ENCODE measurements at regions not wholly inside any gene's neighbourhood (a gene's known extent, or its start where the extent isn't known, plus 50 kb on each side); places are given as distances from the start of the nearest gene placed in this dataset.

DNA sequence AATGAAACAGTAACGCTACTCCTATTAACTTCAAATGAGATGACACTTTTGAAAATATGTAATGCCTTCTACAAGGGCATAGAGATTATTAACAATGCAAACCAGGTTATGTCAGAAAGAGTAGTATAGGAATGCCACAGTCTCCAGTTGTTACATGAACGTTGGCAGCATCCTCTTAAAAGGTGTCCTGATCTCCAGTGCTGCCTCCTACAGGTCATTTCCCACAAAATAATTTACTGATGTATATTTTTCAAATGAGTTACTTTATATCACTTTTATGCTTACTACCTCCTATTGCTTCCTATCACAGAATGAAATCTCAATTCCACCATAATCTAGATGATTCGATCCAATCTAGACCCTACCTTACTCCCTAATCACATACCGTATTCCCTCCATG is 195.2 kb upstream of the EPHA5 start:
- in situ Hi-C loops (cut with HindIII; ENCODE audit: low sequenced_read_pairs): no loop called here

DNA sequence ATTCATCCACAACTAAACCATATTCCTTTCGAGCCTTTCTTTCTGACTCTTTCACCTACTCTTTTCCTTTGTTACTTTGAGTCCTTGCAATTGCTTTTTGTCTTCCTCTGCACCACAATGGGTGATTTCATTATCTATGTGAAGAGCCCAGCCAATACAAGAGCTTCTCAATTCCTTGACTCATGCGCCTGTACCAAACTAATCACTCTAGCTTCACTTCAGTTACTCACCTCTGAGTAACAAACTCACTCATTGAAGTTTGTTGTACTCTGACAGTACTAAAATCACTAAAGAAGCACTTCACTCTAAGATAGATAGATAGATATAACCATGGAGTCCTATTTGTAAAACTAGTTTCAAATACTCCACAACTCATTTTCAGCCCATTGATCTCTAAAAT is 191.7 kb upstream of the EPHA5 start:
- in situ Hi-C loops (cut with HindIII; ENCODE audit: low sequenced_read_pairs): no loop called here

DNA sequence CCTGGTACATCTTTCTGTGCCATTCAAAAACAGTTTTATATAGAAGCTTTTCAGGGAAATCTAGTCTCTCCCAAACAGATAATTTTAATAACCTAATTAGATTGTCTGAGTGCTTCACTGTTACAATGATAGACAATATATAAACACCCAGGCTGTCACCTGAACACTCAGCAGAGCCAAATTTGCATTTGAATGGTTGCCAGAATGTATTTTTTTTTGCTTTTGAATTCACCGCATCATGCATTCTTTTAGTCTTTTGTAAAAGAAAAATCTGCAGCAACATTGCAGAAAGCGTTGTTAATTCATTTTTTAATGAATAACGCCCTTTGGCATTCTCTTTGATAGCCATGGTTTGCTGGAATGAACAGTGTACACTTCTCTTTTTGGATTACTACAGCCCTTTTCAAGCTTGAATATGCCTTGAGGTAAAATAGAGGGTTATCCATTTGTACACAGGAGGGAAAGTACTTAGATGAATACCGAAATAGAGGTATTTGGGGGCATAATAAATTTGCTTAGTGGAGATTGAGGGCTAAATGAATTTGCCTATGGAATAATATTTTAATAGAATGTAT is 175.0 kb upstream of the EPHA5 start:
- in situ Hi-C loops (cut with HindIII; ENCODE audit: low sequenced_read_pairs): no loop called here

DNA sequence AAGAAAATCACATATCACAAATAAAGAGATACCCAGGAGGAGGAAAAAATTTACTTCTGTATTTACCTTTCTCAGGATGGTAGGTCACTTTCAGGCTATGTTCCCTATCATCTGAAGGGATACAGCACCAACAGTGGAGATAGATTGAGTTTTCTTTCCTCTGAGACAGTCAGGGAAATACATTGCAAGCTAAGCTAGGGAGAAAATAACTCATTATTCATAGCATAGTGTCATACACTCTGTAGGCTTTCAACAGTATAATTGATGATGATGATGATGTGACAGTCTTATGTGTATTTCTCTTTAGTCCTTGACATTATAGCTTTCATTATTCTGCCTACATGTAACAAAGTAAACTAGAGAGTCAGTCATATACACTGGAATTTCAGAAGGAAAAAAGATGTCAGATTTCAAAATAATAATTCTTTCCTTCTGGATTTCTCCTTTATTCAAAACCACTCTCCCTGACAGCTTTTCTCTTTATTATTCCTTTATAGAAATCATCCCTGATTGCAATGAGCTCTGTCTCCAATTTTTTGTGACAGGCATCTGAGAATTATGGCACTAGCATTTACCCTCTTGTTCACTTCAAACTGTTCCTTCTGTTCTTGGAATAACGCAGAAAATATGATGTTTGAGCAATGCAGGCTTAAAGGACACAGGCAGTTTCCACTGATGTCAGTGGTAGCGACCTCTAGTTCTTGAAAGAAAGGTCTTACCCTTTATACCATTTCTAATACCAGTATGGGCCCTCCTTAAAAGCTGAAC is 169.1 kb upstream of the EPHA5 start:
- in situ Hi-C loops (cut with HindIII; ENCODE audit: low sequenced_read_pairs): no loop called here

DNA sequence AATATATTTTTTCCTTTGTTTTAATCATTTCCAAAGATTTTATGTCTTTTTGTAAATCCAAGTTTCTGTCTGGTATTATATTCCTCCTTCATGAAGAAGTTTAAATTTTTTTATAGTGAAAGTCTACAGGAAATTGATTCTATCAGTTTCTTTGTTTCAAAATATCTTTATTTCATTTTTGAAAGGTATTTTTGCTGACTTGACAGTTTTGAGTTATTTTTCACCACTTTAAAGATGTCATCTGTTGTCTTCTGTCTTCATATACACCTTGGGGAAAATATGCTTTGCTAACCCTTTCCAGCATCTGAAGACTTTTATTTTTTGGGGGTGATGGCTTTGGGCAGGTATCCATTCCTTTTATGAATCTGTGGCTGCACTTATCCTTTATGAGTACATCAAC is 164.4 kb upstream of the EPHA5 start:
- in situ Hi-C loops (cut with HindIII; ENCODE audit: low sequenced_read_pairs): no loop called here

DNA sequence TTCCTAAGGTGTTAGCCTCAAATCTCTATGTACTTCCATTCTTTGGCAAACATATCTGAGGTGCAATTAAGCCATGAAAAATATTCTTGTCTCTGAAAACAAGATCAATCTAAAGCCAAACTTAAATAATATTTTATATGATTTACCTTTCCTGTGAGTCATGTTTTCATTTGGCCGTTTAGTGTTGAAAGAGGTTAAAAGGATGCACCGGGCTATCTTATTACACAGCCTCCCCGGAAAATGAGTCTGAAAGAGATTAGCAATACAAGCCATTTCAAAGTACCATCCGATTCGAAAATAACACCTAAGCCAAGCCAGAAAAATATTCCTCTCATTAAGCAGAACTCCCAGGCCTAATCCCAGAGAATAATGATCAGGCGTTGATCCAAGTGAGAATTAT is 161.5 kb upstream of the EPHA5 start:
- in situ Hi-C loops (cut with HindIII; ENCODE audit: low sequenced_read_pairs): no loop called here

DNA sequence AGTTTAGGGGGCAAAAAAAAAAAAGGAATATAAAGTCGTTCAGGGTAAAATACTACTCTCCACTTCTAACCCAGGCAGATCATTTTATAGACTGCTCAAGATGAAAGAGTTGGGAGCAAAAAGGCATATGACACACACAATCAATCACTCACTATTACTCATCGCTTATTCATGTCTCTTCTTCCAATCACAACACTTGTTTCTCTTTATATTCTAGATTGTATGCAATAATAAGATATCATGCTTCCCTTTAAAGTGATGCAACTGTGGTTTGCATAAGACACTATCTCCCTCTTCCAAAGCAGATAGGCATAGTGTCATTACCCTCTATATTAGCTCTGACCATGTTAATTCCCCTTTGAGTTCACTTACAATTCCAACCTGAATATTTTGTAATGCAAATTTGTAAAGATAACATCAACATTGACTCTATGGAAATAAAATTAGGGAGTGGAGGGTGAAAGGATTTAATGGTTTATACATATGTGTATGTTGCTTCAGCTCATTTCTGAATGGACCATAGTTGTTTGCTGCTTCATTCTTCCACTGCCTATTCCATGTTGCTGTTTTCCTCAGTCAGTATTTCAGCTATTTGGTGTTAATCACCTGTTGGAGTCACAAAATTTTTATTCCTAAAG is 154.9 kb upstream of the EPHA5 start:
- in situ Hi-C loops (cut with HindIII; ENCODE audit: low sequenced_read_pairs): no loop called here

DNA sequence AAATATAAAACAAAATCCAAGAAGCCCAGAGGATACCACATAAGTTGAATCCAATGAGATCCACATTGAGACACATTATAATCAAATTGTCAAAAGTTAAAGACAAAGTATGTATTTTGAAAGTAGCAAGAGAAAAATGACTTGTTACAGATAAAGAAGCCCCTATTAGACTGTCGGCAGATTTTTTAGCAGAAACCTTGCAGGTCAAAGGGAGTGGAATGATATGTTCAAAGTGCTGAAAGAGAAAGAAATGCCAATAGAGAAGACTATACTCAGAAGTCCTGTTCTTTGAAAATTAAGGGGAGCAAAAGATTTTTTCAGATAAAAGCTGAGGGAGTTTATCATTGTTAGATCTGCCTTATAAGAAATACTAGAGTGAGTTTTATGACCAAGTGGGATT is 148.9 kb upstream of the EPHA5 start:
- in situ Hi-C loops (cut with HindIII; ENCODE audit: low sequenced_read_pairs): no loop called here

DNA sequence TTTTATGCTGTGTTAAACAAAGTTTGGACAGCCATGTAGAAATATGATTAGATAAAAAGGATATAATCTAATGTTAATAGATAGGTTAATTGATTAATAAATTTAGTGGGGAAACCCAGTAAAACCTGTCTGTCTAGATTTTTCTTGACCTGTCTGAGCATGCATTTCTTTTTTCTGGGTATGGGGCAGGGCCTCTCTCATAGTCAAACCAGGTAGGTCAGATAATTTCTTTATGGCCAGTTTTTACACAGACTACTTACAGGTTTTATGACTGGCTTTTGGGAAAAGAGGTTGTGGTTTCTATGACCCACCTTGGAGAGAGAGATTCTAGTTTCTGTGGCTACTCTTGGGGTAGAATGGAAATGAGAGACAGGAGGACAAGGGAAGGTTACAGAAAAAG is 135.6 kb upstream of the EPHA5 start:
- in situ Hi-C loops (cut with HindIII; ENCODE audit: low sequenced_read_pairs): no loop called here

DNA sequence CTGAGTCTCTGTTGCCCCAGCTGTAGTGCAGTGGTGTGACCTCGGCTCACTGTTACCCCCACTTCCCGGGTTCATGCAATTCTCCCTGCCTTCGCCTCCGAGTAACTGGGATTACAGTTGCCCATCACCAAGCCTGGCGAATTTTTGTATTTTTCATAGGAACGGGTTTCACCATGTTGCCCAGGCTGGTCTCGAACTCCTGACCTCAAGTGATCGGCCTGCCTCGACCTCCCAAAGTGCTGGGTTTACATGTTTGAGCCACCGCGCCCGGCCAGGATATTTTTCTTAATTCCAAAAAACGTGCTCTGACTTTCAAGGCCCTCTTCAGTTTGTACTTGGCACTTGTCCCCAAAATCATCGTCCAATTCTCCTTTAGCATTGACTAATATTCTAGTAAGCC is 129.2 kb upstream of the EPHA5 start:
- in situ Hi-C loops (cut with HindIII; ENCODE audit: low sequenced_read_pairs): no loop called here

DNA sequence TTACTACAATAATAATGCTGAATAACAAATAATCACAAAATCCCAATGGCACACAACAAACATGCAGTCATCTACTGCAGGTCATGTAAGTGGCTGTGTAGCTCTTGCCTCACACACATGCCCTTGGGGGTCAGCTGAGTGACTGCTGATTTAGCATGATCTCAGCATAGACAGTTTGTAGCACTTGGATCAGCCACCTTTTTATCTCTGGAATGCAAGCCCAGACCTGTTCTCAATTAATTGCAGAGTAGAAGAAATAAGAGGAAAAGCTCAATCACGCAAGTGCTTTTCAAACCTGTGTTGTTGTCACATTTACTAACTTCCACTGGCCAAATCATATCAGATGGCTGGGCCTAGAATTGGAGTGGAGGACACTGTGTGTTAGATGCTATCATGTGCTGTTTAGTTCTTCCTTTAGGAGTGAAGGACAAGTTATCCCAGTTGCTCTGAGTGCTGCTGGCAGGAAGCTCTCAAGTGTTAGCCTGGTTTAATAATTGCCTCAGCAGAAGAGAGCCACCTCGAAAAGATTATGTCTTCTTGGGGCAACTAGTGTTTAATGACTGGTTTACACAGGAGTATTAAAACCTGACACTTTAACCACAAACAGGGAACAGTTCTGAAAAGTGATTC is 128.3 kb upstream of the EPHA5 start:
- in situ Hi-C loops (cut with HindIII; ENCODE audit: low sequenced_read_pairs): no loop called here

DNA sequence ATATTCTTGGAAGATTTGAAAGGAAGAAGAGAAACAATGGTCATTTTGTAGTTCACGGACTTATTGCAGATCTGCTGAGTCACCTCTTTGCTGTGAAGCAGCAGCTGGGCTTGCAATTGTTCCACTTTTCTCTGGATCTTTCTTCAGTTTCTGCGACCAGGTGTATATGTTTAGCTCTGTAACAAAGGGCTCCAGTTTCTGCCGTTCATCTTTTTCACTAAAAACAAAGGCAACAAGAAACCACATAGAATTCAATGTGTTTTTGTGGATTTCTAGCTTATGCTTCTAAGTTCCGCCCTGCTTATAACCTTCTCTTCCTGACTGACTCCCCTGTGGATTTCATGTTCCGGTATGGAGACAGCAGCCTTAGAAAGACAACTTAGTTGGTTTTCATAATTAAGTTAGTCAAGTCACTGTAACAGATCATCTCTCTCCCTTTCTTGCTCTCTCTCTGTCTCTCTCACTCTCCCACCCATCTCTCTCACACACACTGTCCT is 121.6 kb upstream of the EPHA5 start:
- in situ Hi-C loops (cut with HindIII; ENCODE audit: low sequenced_read_pairs): no loop called here

DNA sequence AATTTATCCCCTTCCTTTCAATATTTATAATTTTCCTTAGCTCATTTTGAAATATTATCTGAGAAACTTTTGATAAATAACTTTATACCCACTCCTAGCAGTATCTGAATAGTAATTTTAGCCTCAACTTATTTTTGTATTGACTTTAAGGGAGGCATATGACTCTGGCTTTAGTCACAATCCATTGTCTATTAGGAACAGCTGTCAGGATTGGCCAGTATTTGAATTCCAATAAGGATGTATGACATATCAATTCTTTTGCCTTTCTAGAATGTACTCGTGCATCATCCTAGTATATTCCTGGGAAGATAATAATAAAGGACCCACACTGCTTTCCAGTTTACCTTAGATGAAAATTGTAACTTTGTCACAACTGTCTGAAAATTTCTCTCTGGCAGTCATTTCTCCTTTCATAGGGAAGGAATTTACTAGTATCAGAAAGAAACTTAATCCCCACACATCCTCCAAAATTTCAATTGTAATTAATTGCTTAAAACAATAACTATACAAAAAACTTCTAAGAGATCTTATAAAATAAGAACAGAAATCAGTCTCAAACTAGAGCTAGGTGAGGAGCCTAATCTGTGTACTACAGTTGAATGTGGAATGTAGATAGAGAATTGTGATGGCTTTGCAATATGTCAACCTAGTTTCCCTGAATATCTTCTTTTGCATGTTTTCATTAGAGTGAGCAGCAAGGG is 121.0 kb upstream of the EPHA5 start:
- in situ Hi-C loops (cut with HindIII; ENCODE audit: low sequenced_read_pairs): no loop called here

DNA sequence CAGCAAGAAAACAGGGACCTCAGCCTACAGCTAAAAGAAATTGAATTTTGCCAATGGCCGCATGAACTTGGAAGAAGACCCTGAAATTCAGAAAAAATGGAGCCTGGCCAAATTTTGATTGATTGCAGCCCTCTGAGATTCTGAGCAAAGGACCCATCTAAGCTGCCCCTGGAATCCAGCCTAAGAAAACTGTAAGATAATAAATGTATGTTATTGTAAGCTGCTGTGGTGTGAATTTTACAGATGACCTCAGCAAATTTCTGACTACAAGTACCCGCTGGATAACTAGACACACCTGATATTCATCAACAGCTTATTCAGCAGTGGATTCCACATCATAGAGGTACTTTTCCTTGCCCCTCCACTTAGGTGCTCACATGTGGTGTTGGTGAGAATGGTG is 119.5 kb upstream of the EPHA5 start:
- in situ Hi-C loops (cut with HindIII; ENCODE audit: low sequenced_read_pairs): no loop called here

DNA sequence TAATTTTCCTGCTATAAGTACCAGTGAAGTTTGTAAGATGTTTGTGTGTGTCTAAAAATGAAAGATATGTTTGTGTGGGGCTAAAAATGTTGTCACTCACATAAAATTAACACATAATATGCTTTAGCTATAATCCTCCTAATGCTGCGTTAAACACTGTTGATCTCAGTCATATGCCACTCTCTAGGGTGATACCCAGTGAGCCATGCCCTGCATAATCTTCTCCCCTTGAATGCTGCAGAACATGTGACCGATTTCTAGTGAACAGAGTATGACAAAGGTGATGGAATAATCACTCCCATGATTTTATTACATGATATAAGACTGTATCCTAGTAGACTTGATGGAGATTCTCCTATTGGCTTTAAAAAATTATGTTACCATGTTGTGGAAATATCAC is 119.1 kb upstream of the EPHA5 start:
- in situ Hi-C loops (cut with HindIII; ENCODE audit: low sequenced_read_pairs): no loop called here

DNA sequence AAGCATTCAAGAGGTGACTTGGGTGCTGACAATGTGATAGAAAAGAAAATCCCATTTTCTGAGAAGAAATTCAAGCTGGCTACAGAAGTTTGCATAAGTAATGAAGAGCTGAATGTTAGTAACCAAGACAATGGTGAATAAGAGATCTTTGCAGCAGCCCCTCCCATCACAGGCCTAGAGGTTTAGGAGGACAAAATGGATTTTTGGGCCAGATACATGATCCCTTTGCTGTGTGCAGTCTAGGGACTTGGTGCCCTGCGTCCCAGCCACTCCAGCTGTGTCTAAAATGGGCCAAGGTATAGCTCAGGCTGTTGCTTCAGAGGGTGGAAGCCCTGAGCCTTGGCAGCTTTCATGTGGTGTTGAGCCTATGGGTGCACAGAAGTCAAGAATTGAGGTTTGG is 107.0 kb upstream of the EPHA5 start:
- in situ Hi-C loops (cut with HindIII; ENCODE audit: low sequenced_read_pairs): no loop called here

DNA sequence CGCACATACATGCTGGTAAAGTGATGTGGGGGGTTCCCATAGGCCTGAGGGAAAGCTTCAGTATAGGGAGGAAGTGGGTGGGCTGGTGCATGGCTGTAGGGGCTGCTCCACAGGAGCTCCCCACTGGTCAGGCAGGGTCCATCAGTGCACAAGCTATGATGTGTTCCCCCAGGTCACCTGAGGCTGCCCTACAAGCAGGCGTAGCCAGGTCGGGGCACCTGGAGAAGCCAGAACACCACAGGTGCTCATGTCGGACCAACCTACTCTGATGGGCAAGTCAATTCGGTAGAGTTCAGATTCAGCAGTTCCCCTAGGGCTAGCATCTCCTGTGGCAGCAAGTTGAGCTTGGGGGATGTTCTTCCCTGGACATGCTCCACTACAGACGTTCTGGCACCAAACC is 103.3 kb upstream of the EPHA5 start:
- in situ Hi-C loops (cut with HindIII; ENCODE audit: low sequenced_read_pairs): no loop called here

DNA sequence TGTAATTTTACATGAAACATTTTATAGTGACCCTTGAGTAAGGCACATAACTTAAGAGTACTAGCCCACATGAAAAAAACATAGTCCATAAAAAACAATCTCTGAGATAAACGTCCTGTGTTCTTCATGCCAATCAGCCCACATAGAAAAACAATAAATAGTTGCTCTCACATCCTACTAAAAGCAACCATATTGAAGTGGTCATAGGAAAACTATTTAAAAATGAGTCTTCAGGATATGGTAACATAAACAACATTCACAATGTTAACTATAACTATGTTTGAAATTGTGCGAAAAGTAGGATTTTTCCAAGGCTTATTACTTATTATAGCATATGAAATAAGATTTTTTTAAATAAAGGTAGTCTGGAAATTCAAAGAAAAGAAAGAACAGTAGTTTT is 77.1 kb upstream of the EPHA5 start:
- in situ Hi-C loops (cut with HindIII; ENCODE audit: low sequenced_read_pairs): no loop called here

DNA sequence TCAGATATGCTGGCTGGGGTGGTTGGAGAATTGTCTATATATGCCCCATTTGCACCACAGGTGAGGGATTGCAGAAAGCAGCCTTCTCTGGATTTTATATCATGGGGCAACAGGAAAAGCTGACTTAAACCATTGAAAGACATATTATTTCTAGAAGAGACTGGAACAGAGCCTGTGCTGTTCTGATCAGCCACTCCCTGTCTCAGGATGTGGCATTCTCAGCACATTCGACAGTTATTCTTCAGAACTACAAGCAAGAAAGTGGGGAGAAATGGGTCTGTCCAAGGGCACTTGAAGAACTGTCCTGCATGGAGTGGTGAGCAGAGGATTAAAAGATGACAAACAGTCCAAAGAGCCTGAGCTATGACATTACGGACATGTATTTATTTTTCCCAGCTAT is 67.8 kb upstream of the EPHA5 start:
- in situ Hi-C loops (cut with HindIII; ENCODE audit: low sequenced_read_pairs): no loop called here

DNA sequence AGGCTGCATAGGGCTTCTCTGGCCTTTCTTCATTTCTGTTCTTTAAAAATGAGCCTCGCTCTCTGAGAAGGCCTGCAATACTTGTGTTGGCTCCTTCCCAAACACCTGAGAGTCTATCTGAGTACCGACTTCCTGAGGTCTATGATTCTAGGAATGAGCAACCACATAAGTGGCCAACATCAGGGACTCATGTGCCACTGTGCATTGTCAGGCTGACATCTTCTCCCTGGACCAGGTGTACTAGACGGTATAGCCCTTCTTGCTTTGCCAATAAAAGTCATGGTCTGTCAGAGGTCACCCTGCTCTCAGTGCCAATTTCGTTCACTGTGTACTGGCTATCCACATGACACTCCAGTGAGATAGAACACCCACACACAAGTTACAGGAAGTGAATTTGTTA is 67.4 kb upstream of the EPHA5 start:
- in situ Hi-C loops (cut with HindIII; ENCODE audit: low sequenced_read_pairs): no loop called here

DNA sequence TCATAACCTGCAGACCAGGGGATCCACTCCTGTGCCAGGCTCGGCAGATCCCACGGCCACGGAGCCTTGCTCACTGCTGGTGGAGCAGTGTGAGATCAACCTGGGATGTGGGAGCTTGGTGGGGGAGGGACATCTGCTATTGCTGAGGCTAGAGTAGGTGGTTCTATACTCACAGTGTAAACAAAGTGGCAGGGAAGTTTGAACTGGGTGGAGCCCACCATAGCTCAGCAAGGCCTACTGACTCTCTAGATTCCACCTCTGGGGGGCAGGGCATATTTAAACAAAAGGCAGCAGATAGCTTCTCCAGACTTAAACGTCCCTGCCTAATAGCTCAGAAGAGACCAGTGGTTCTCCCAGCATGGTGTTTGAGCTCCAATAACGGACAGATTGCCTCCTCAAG is 54.7 kb upstream of the EPHA5 start:
- in situ Hi-C loops (cut with HindIII; ENCODE audit: low sequenced_read_pairs): no loop called here

All from DLD1 (cell line).